ENCODE measurements at regions not wholly inside any gene's neighbourhood (a gene's known extent, or its start where the extent isn't known, plus 50 kb on each side); places are given as distances from the start of the nearest gene placed in this dataset.

DNA sequence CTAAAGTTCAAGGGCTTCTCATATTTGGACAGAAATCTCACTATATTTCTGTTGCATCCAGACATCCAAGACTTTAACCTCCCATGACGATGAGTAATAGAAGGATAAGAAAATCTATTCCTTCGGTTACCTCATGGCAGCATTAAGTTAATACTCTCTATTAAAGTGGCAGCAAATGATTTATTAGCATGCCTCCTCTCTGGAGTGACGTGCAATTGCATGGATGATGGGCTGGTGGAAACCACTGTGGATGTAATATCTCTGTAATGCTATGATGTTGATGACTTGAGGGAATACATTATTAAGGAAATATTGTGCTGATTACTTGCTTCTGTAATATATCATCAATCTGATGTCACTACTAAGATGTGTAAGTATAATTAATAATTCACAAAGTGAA, 336.8 kb downstream of the DSEL start:
- Mint-ChIP-seq H3K36me3 (ENCODE audit: insufficient read depth in 1 of 3, low read depth in 3 of 3) (no peaks in the 10 kb centered on the region), H3K4me3 (no peak overlapping the region), H3K4me1 (peaks cover 14 to 18% of the 10 kb centered on the region in 2 experiments), H3K27ac (no peak overlapping the region), H3K9me3 (no peaks in the 10 kb centered on the region), H3K27me3 (ENCODE audit: low read depth) (no peaks in the 10 kb centered on the region)
- Histone ChIP-seq H3K27ac (ENCODE audit: insufficient read length, low read depth, low read length) (no peak overlapping the region), H4K20me1 (ENCODE audit: control insufficient read depth, insufficient read depth, insufficient read length) (no peaks in the 10 kb centered on the region), H3K56ac (ENCODE audit: insufficient read length, low read depth, low read length) (no peak overlapping the region), H2BK120ac (ENCODE audit: low read depth, low read length, poor library complexity, severe bottlenecking) (no peak overlapping the region), H3K4me2 (ENCODE audit: insufficient read depth, insufficient read length, low read length) (no peak overlapping the region), H3K79me1 (ENCODE audit: insufficient read depth, low read depth, low read length, poor library complexity, severe bottlenecking) (no peaks in the 10 kb centered on the region), H3K14ac (ENCODE audit: insufficient read depth, low read length) (no peak overlapping the region), H3K9ac (ENCODE audit: extremely low read depth, insufficient read length, low read length) (no peak overlapping the region), H2BK5ac (ENCODE audit: insufficient read length, low read length) (no peak overlapping the region), H2BK15ac (ENCODE audit: low read depth, low read length) (no peak overlapping the region), H3K18ac (ENCODE audit: insufficient read length, low read depth, low read length) (no peak overlapping the region), H4K91ac (ENCODE audit: insufficient read length, low read depth, low read length) (no peak overlapping the region), H3K23me2 (ENCODE audit: insufficient read length, low read depth, low read length, poor library complexity, severe bottlenecking) (no peaks in the 10 kb centered on the region), H3K4me1 (ENCODE audit: insufficient read depth, low read length) (peaks cover 3% of the 10 kb centered on the region; the same call in 1 of the 2 replicates), H3K27me3 (ENCODE audit: insufficient read depth, low read length) (no peaks in the 10 kb centered on the region), H3K9me3 (ENCODE audit: control insufficient read depth, low read depth, low read length) (no peaks in the 10 kb centered on the region), H2AFZ (ENCODE audit: low read length) (no peak overlapping the region), H3K23ac (ENCODE audit: insufficient read length, low read depth, low read length) (no peak overlapping the region), H3K79me2 (ENCODE audit: insufficient read depth, low read length) (no peaks in the 10 kb centered on the region), H4K5ac (ENCODE audit: insufficient read length, low read depth, low read length) (no peak overlapping the region), H3K4ac (ENCODE audit: low read depth, low read length) (no peak overlapping the region), H2BK12ac (ENCODE audit: insufficient read length, low read depth, low read length) (no peak overlapping the region), H2BK20ac (ENCODE audit: low read depth, low read length, poor library complexity, severe bottlenecking) (no peak overlapping the region), H4K8ac (replicated peaks; ENCODE audit: insufficient read length, low read depth, low read length) (no peak overlapping the region), H2AK5ac (ENCODE audit: insufficient read length, low read length) (no peak overlapping the region), H3T11ph (ENCODE audit: low read length) (no peak overlapping the region)
- TF ChIP-seq, protein P1, sequence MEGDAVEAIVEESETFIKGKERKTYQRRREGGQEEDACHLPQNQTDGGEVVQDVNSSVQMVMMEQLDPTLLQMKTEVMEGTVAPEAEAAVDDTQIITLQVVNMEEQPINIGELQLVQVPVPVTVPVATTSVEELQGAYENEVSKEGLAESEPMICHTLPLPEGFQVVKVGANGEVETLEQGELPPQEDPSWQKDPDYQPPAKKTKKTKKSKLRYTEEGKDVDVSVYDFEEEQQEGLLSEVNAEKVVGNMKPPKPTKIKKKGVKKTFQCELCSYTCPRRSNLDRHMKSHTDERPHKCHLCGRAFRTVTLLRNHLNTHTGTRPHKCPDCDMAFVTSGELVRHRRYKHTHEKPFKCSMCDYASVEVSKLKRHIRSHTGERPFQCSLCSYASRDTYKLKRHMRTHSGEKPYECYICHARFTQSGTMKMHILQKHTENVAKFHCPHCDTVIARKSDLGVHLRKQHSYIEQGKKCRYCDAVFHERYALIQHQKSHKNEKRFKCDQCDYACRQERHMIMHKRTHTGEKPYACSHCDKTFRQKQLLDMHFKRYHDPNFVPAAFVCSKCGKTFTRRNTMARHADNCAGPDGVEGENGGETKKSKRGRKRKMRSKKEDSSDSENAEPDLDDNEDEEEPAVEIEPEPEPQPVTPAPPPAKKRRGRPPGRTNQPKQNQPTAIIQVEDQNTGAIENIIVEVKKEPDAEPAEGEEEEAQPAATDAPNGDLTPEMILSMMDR (conservative IDR thresholded peaks at IDR 0.05) = no peak
- no peak for DNase-seq
- WGBS (ENCODE audit: extremely low coverage, insufficient read length, low lambda C conversion rate) = no CpG with 5 or more reads among the region's 3 CpGs
